ENCODE measurements at regions not wholly inside any gene's neighbourhood (a gene's known extent, or its start where the extent isn't known, plus 50 kb on each side); places are given as distances from the start of the nearest gene placed in this dataset.

- ATAC-seq, result no peak
- no peak overlapping the region for H3K4me3 ChIP-seq
- no peaks in the 10 kb centered on the region for H3K4me1 ChIP-seq
- no peaks in the 10 kb centered on the region for H3K9me3 ChIP-seq
- TF ChIP-seq CTCF (IDR thresholded peaks at IDR 0.05 in 4 of 5, conservative IDR thresholded peaks at IDR 0.05 in 1 of 5) (no peak), POLR2A (IDR thresholded peaks at IDR 0.05) (no peak)
- DNase-seq, result no peak
- intact Hi-C loops (cut with DNase I; ENCODE audit: low total_unique reads), result no loop called here
- H3K27me3 ChIP-seq, result no peaks in the 10 kb centered on the region
- H3K27ac ChIP-seq, result no peak overlapping the region
- no peaks in the 10 kb centered on the region for H3K36me3 ChIP-seq
- in situ Hi-C loops (cut with MboI; ENCODE audit: low sequenced_read_pairs in 4 of 4), result no loop called here
Observed at GRCh38 chr3:75076481-75076880, 462.0 kb upstream of the CNTN3 start.

- H3K27ac ChIP-seq, result no peak overlapping the region
- in situ Hi-C loops (cut with MboI; ENCODE audit: low sequenced_read_pairs in 4 of 4) (no loop called here), intact Hi-C loops (cut with DNase I; ENCODE audit: low total_unique reads) (no loop called here)
- no peak overlapping the region for H3K4me3 ChIP-seq
- no peak for TF ChIP-seq POLR2A (IDR thresholded peaks at IDR 0.05)
- no peak for TF ChIP-seq CTCF (IDR thresholded peaks at IDR 0.05 in 4 of 5, conservative IDR thresholded peaks at IDR 0.05 in 1 of 5)
- H3K27me3 ChIP-seq, result no peaks in the 10 kb centered on the region
- no peak for ATAC-seq
- DNase-seq, result no peak
- H3K36me3 ChIP-seq, result no peaks in the 10 kb centered on the region
- H3K4me1 ChIP-seq, result no peaks in the 10 kb centered on the region
- H3K9me3 ChIP-seq, result no peaks in the 10 kb centered on the region
Observed at GRCh38 chr3:75078290-75078689, 463.8 kb upstream of the CNTN3 start.

GRCh38 chr3:75082845-75083244 lies 468.4 kb upstream of the CNTN3 start:
- H3K4me3 ChIP-seq, result no peak overlapping the region

GRCh38 chr3:75089841-75090240 lies 475.4 kb upstream of the CNTN3 start:
- H3K36me3 ChIP-seq, result no peaks in the 10 kb centered on the region
- H3K4me3 ChIP-seq, result no peak overlapping the region
- no peak for DNase-seq
- no peak overlapping the region for H3K27ac ChIP-seq
- H3K4me1 ChIP-seq, result no peaks in the 10 kb centered on the region
- ATAC-seq, result no peak
- no peaks in the 10 kb centered on the region for H3K9me3 ChIP-seq
- TF ChIP-seq POLR2A (IDR thresholded peaks at IDR 0.05) (no peak), CTCF (IDR thresholded peaks at IDR 0.05 in 4 of 5, conservative IDR thresholded peaks at IDR 0.05 in 1 of 5) (no peak)
- in situ Hi-C loops (cut with MboI; ENCODE audit: low sequenced_read_pairs in 4 of 4) (no loop called here), intact Hi-C loops (cut with DNase I; ENCODE audit: low total_unique reads) (no loop called here)
- H3K27me3 ChIP-seq, result no peaks in the 10 kb centered on the region

More at GRCh38 chr3:75082845-75083244, 468.4 kb upstream of the CNTN3 start:
- no peak for DNase-seq
- Histone ChIP-seq H3K36me3 (no peaks in the 10 kb centered on the region), H3K9me3 (no peaks in the 10 kb centered on the region), H3K27ac (no peak overlapping the region), H3K27me3 (no peaks in the 10 kb centered on the region), H3K4me1 (no peaks in the 10 kb centered on the region)
- in situ Hi-C loops (cut with MboI; ENCODE audit: low sequenced_read_pairs in 4 of 4) (no loop called here), intact Hi-C loops (cut with DNase I; ENCODE audit: low total_unique reads) (no loop called here)
- no peak for ATAC-seq
- TF ChIP-seq POLR2A (IDR thresholded peaks at IDR 0.05), result no peak
- no peak for TF ChIP-seq CTCF (IDR thresholded peaks at IDR 0.05 in 4 of 5, conservative IDR thresholded peaks at IDR 0.05 in 1 of 5)
